SJCRH30 (cell line): ENCODE measurements at regions not wholly inside any gene's neighbourhood (a gene's known extent, or its start where the extent isn't known, plus 50 kb on each side); places are given as distances from the start of the nearest gene placed in this dataset.
"Not testable (repeated sequence)": the region's sequence is repeated elsewhere in the genome, so short reads cannot be mapped to it uniquely, and the experiment has no call there.

Source experiments
- DNase-seq, 2 experiments: peaks; one replicate each; pipeline ENCODE4 v3.0.0-alpha.2; 2015 to 2020
- H3K27ac ChIP-seq: fragments of 250-450 bp; sonication (Bioruptor Pico); 2 replicates; pipeline ENCODE4 v1.5.1; 2020; ENCODE audit warnings: mild to moderate bottlenecking, moderate library complexity
- H3K27me3 ChIP-seq: fragments of 250-450 bp; sonication (Bioruptor Pico); 2 replicates; pipeline ENCODE4 v1.5.1; 2020; ENCODE audit warnings: mild to moderate bottlenecking, moderate library complexity
- H3K36me3 ChIP-seq: fragments of 250-450 bp; sonication (Bioruptor Pico); 2 replicates; pipeline ENCODE4 v1.5.1; 2020; ENCODE audit warnings: mild to moderate bottlenecking, moderate library complexity
- H3K4me1 ChIP-seq: fragments of 250-450 bp; sonication (Bioruptor Pico); 2 replicates; pipeline ENCODE4 v1.5.1; 2020; ENCODE audit warnings: mild to moderate bottlenecking, moderate library complexity
- H3K4me3 ChIP-seq: fragments of 250-450 bp; sonication (Bioruptor Pico); 2 replicates; pipeline ENCODE4 v1.5.1; 2020; ENCODE audit warnings: mild to moderate bottlenecking, moderate library complexity
- H3K9me3 ChIP-seq: fragments of 250-450 bp; sonication (Bioruptor Pico); replicated peaks from 2 replicates; pipeline ENCODE4 v1.5.1; 2020; ENCODE audit warnings: mild to moderate bottlenecking, moderate library complexity

GRCh38 chr20:53728359-53728758 lies 134.7 kb upstream of the ZNF217 start:
- H3K4me3 ChIP-seq: no peak overlapping the region
- no peaks in the 10 kb centered on the region for H3K9me3 ChIP-seq
- no peak for DNase-seq
- no peaks in the 10 kb centered on the region for H3K27me3 ChIP-seq
- no peaks in the 10 kb centered on the region for H3K4me1 ChIP-seq
- no peak overlapping the region for H3K27ac ChIP-seq
- no peaks in the 10 kb centered on the region for H3K36me3 ChIP-seq

GRCh38 chr20:53727239-53727638 lies 133.6 kb upstream of the ZNF217 start:
- H3K27me3 ChIP-seq, H3K36me3 ChIP-seq, DNase-seq, H3K4me3 ChIP-seq, H3K4me1 ChIP-seq, H3K9me3 ChIP-seq, H3K27ac ChIP-seq: not testable (repeated sequence)

DNA sequence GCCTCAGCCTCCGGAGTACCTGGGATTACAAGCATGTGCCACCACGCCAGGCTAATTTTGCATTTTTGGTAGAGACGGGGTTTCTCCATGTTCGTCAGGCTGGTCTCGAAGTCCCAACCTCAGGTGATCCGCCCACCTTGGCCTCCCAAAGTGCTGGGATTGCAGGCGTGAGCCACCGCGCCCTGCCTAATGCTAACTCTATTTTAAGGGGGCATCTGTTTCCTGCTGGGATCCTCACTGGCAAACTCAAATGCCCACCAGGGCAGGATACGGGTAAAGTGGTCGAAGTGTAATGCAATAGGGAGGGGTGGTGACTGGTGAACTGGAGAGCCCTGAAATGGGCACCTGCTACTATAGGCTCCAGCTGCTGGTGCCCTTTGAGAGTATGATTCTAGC lies 131.9 kb upstream of the ZNF217 start:
- Histone ChIP-seq H3K36me3 (no peaks in the 10 kb centered on the region), H3K4me3 (no peak overlapping the region), H3K4me1 (no peaks in the 10 kb centered on the region), H3K9me3 (no peaks in the 10 kb centered on the region), H3K27ac (no peak overlapping the region), H3K27me3 (no peaks in the 10 kb centered on the region)
- DNase-seq: no peak

- Histone ChIP-seq H3K36me3 (no peaks in the 10 kb centered on the region), H3K4me1 (no peaks in the 10 kb centered on the region), H3K4me3 (no peak overlapping the region), H3K9me3 (no peaks in the 10 kb centered on the region), H3K27me3 (no peaks in the 10 kb centered on the region), H3K27ac (no peak overlapping the region)
- DNase-seq: no peak
These were observed 130.0 kb upstream of the ZNF217 start for GRCh38 chr20:53723621-53724020.

DNA sequence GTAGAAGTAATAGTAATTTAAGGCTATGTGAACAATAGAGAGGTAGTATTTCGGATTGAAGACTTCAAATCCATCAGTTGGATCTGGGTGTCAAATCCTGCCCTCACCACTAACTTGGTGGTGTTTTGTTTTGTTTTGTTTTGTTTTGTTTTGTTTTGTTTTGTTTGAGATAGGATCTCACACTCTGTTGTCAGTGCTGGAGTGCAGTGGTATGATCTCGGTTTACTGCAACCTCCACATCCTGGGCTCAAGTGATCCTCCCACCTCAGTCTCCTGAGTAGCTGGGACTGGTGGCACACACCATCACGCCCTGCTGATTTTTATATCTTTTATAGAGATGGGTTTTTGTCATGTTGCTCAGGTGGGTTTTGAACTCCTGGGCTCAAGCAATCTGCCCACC lies 129.4 kb upstream of the ZNF217 start:
- H3K27me3 ChIP-seq: no peaks in the 10 kb centered on the region
- no peaks in the 10 kb centered on the region for H3K36me3 ChIP-seq
- no peak for DNase-seq
- no peak overlapping the region for H3K27ac ChIP-seq
- H3K4me3 ChIP-seq: no peak overlapping the region
- H3K4me1 ChIP-seq: no peaks in the 10 kb centered on the region
- H3K9me3 ChIP-seq: no peaks in the 10 kb centered on the region

DNA sequence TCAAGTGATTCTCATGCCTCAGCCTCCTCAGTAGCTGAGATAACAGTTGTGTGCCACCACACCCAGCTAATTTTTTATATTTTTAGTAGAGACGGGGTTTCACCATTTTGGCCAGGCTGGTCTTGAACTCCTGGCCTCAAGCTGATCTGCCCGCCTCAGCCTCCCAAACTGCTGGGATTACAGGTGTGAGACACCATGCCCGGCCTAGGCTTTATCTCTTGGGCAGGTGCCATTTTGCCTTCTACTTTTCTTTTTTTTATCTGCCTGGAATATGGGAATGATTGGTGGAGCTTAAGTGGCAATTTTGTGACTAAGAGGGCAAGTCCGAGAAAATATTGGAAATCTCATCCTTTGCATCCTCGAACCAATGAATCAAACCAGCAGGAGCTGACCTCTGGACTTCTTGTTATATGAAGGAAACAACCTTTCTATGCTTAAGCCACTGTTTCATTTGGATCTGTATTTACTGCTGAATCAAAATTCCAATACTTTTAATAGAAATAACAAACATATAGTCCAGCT lies 128.9 kb upstream of the ZNF217 start:
- Histone ChIP-seq H3K4me1 (no peaks in the 10 kb centered on the region), H3K36me3 (no peaks in the 10 kb centered on the region), H3K9me3 (no peaks in the 10 kb centered on the region), H3K27me3 (no peaks in the 10 kb centered on the region), H3K4me3 (no peak overlapping the region), H3K27ac (no peak overlapping the region)
- DNase-seq: no peak

DNA sequence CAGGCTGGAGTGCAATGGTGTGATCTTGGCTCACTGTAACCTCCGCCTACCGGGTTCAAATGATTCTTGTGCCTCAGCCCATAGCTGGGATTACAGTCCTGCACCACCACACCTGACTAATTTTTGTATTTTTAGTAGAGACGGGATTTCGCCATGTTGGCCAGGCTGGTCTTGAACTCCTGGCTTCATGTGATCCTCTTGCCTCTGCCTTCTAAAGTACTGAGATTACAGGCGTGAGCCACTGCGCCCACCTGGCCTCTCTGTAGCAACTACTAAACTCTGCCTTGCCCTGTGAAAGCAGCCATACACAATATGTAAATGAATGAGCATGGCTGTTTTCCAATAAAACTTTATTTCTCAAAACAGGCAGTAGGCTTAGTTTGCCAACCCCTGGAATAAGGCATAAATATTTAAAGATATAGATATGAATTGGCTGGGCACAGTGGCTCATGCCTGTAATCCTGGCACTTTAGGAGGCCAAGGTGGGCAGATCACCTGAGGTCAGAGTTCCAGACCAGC lies 127.9 kb upstream of the ZNF217 start:
- H3K27me3 ChIP-seq, DNase-seq, H3K36me3 ChIP-seq, H3K4me1 ChIP-seq, H3K4me3 ChIP-seq, H3K27ac ChIP-seq, H3K9me3 ChIP-seq: not testable (repeated sequence)

- not testable (repeated sequence) for H3K36me3 ChIP-seq, H3K4me3 ChIP-seq, H3K27me3 ChIP-seq, H3K4me1 ChIP-seq, H3K9me3 ChIP-seq, DNase-seq, H3K27ac ChIP-seq
These were observed 125.6 kb upstream of the ZNF217 start for GRCh38 chr20:53719171-53719803.

GRCh38 chr20:53718142-53719021 lies 124.7 kb upstream of the ZNF217 start:
- H3K36me3 ChIP-seq: no peaks in the 10 kb centered on the region
- no peak overlapping the region for H3K4me3 ChIP-seq
- DNase-seq: peak in 1 of 2 experiments; percentile 51
- H3K9me3 ChIP-seq: no peaks in the 10 kb centered on the region
- H3K27ac ChIP-seq: no peak overlapping the region
- H3K27me3 ChIP-seq: no peaks in the 10 kb centered on the region
- H3K4me1 ChIP-seq: no peaks in the 10 kb centered on the region

- H3K36me3 ChIP-seq: no peaks in the 10 kb centered on the region
- no peak for DNase-seq
- no peak overlapping the region for H3K27ac ChIP-seq
- H3K9me3 ChIP-seq: no peaks in the 10 kb centered on the region
- H3K4me3 ChIP-seq: no peak overlapping the region
- H3K27me3 ChIP-seq: no peaks in the 10 kb centered on the region
- peaks cover 4% of the 10 kb centered on the region; the same call in 1 of the 2 replicates for H3K4me1 ChIP-seq
These were observed 122.8 kb upstream of the ZNF217 start for GRCh38 chr20:53716395-53716794.

GRCh38 chr20:53714524-53714923 lies 120.9 kb upstream of the ZNF217 start:
- Histone ChIP-seq H3K4me3 (no peak overlapping the region), H3K27me3 (no peaks in the 10 kb centered on the region), H3K27ac (no peak overlapping the region), H3K9me3 (no peaks in the 10 kb centered on the region), H3K4me1 (peaks cover 4% of the 10 kb centered on the region; the same call in 1 of the 2 replicates), H3K36me3 (no peaks in the 10 kb centered on the region)
- DNase-seq: peak in 1 of 2 experiments; percentile 38

- DNase-seq: no peak
- Histone ChIP-seq H3K27ac (no peak overlapping the region), H3K36me3 (no peaks in the 10 kb centered on the region), H3K27me3 (no peaks in the 10 kb centered on the region), H3K4me3 (no peak overlapping the region), H3K9me3 (no peaks in the 10 kb centered on the region), H3K4me1 (peaks cover 8% of the 10 kb centered on the region; the same call in 1 of the 2 replicates)
These were observed 119.9 kb upstream of the ZNF217 start for GRCh38 chr20:53713328-53714056.

- Histone ChIP-seq H3K4me1 (peaks cover 15% of the 10 kb centered on the region), H3K4me3 (no peak overlapping the region), H3K27ac (no peak overlapping the region), H3K9me3 (no peaks in the 10 kb centered on the region), H3K36me3 (no peaks in the 10 kb centered on the region), H3K27me3 (no peaks in the 10 kb centered on the region)
- peak in 1 of 2 experiments; percentile 47 for DNase-seq
These were observed 118.8 kb upstream of the ZNF217 start for GRCh38 chr20:53712212-53712977.
